Lower lobe of right lung (tissue), 2 donors: ENCODE measurements at regions not wholly inside any gene's neighbourhood (a gene's known extent, or its start where the extent isn't known, plus 50 kb on each side); places are given as distances from the start of the nearest gene placed in this dataset.
"Not testable (repeated sequence)": the region's sequence is repeated elsewhere in the genome, so short reads cannot be mapped to it uniquely, and the experiment has no call there.

Source experiments
- ATAC-seq, 2 donors: fragments of 200-7000 bp; cut with Tn5 transposase; one replicate each; pipeline ENCODE4 v1.9.1; 2020 to 2022; ENCODE audit warnings: mild to moderate bottlenecking in 2 of 2, moderate library complexity in 2 of 2
- DNase-seq: peaks from one replicate; pipeline ENCODE4 v3.0.0-alpha.2; 2020
- H3K27ac ChIP-seq: fragments of 200-600 bp; one replicate; pipeline ENCODE4 v1.8.0; 2022
- H3K27me3 ChIP-seq: fragments of 200-600 bp; one replicate; pipeline ENCODE4 v1.8.0; 2022; ENCODE audit warnings: low read depth
- H3K36me3 ChIP-seq: fragments of 200-600 bp; one replicate; pipeline ENCODE4 v1.8.0; 2022; ENCODE audit warnings: mild to moderate bottlenecking
- H3K4me1 ChIP-seq: fragments of 200-600 bp; one replicate; pipeline ENCODE4 v1.8.0; 2022
- H3K4me3 ChIP-seq: fragments of 200-600 bp; one replicate; pipeline ENCODE4 v1.8.0; 2022; ENCODE audit warnings: mild to moderate bottlenecking
- H3K9me3 ChIP-seq: fragments of 200-600 bp; one replicate; pipeline ENCODE4 v1.8.0; 2022
- CTCF ChIP-seq: fragments of 200-600 bp; IDR thresholded peaks from one replicate; pipeline ENCODE4 v1.8.0; 2022; ENCODE audit warnings: antibody characterized with exemption, mild to moderate bottlenecking
- intact Hi-C: fragments of 100-400 bp; cut with DNase I; formaldehyde crosslinking; loops from one replicate; pipeline ENCODE4 v1.11.0; 2022
- donor health status: DM: no; HTN: yes; CAD: no; lungs with severe emphysema.

GRCh38 chr15:58313810-58314592, 117.8 kb upstream of the LIPC start:
- no peaks in the 10 kb centered on the region for H3K27me3 ChIP-seq
- H3K4me3 ChIP-seq: no peak overlapping the region
- no peaks in the 10 kb centered on the region for H3K9me3 ChIP-seq
- intact Hi-C loops: no loop called here
- ATAC-seq (no peak), DNase-seq (no peak)
- H3K36me3 ChIP-seq: no peaks in the 10 kb centered on the region
- no peak overlapping the region for H3K27ac ChIP-seq
- no peaks in the 10 kb centered on the region for H3K4me1 ChIP-seq
- no peak for TF ChIP-seq CTCF

GRCh38 chr15:58314593-58315216, 117.1 kb upstream of the LIPC start:
- no peak for ATAC-seq
- TF ChIP-seq CTCF: no peak
- H3K4me1 ChIP-seq: no peaks in the 10 kb centered on the region
- H3K9me3 ChIP-seq: no peaks in the 10 kb centered on the region
- no peak for DNase-seq
- H3K4me3 ChIP-seq: no peak overlapping the region
- H3K27me3 ChIP-seq: no peaks in the 10 kb centered on the region
- H3K27ac ChIP-seq: no peak overlapping the region
- intact Hi-C loops: no loop called here
- H3K36me3 ChIP-seq: no peaks in the 10 kb centered on the region

GRCh38 chr15:58318517-58318916, 113.3 kb upstream of the LIPC start:
- Histone ChIP-seq H3K9me3 (no peaks in the 10 kb centered on the region), H3K36me3 (no peaks in the 10 kb centered on the region), H3K4me3 (no peak overlapping the region), H3K27ac (no peak overlapping the region), H3K4me1 (no peaks in the 10 kb centered on the region), H3K27me3 (no peaks in the 10 kb centered on the region)
- ATAC-seq (no peak), DNase-seq (no peak)
- TF ChIP-seq CTCF: no peak
- intact Hi-C loops: no loop called here

- Histone ChIP-seq H3K4me1 (no peaks in the 10 kb centered on the region), H3K36me3 (no peaks in the 10 kb centered on the region), H3K27me3 (no peaks in the 10 kb centered on the region), H3K27ac (no peak overlapping the region), H3K4me3 (no peak overlapping the region), H3K9me3 (no peaks in the 10 kb centered on the region)
- ATAC-seq (no peak), DNase-seq (no peak)
- no peak for TF ChIP-seq CTCF
- intact Hi-C loops: no loop called here
These were observed 110.8 kb upstream of the LIPC start for GRCh38 chr15:58321034-58321433.

GRCh38 chr15:58322253-58322652, 109.5 kb upstream of the LIPC start:
- H3K4me3 ChIP-seq: no peak overlapping the region
- intact Hi-C loops: no loop called here
- no peak for TF ChIP-seq CTCF
- H3K4me1 ChIP-seq: no peaks in the 10 kb centered on the region
- DNase-seq: no peak
- no peaks in the 10 kb centered on the region for H3K27me3 ChIP-seq
- H3K36me3 ChIP-seq: no peaks in the 10 kb centered on the region
- H3K27ac ChIP-seq: no peak overlapping the region
- no peaks in the 10 kb centered on the region for H3K9me3 ChIP-seq
- ATAC-seq: no peak

GRCh38 chr15:58323321-58323720, 108.5 kb upstream of the LIPC start:
- H3K4me1 ChIP-seq, intact Hi-C loops, H3K4me3 ChIP-seq, H3K9me3 ChIP-seq, DNase-seq, H3K36me3 ChIP-seq, H3K27me3 ChIP-seq, H3K27ac ChIP-seq, ATAC-seq: not testable (repeated sequence)
